SK-N-SH treated with all-trans-retinoic acid at 6 μM for 48 hours (cell line): ENCODE measurements at regions not wholly inside any gene's neighbourhood (a gene's known extent, or its start where the extent isn't known, plus 50 kb on each side); places are given as distances from the start of the nearest gene placed in this dataset.
A peak's percentile ranks its signal among the peaks of the same experiment; 100 is the strongest.

ENCODE experiments used
- ATAC-seq: fragments of 200-7000 bp; cut with Tn5 transposase; 3 replicates; pipeline ENCODE4 v1.9.1; 2020; ENCODE audit warnings: mild to moderate bottlenecking, moderate library complexity
- ARNTL ChIP-seq: fragments of 450-650 bp; formaldehyde crosslinking; IDR thresholded peaks from 2 replicates; pipeline ENCODE4 v1.5.0; 2020; ENCODE audit warnings: low read depth, mild to moderate bottlenecking, moderate library complexity, borderline replicate concordance
- CREB5 ChIP-seq: fragments of 250-450 bp; sonication (Bioruptor Pico); IDR thresholded peaks from 2 replicates; pipeline ENCODE4 v1.5.1; 2020; ENCODE audit warnings: low read depth, mild to moderate bottlenecking, moderate library complexity
- CSDC2 ChIP-seq: fragments of 250-450 bp; sonication (Bioruptor Pico); IDR thresholded peaks from 2 replicates; pipeline ENCODE4 v1.5.0; 2020; ENCODE audit warnings: mild to moderate bottlenecking, moderate library complexity
- ESRRG ChIP-seq: fragments of 250-450 bp; sonication (Bioruptor Pico); IDR thresholded peaks from 2 replicates; pipeline ENCODE4 v1.6.1; 2021; ENCODE audit warnings: mild to moderate bottlenecking
- GLIS3 ChIP-seq: fragments of 250-450 bp; sonication (Bioruptor Pico); IDR thresholded peaks from 2 replicates; pipeline ENCODE4 v1.5.0; 2020; ENCODE audit warnings: mild to moderate bottlenecking, moderate library complexity
- ISL1 ChIP-seq: fragments of 250-450 bp; sonication (Bioruptor Pico); IDR thresholded peaks from 2 replicates; pipeline ENCODE4 v2.1.2; 2022; ENCODE audit warnings: mild to moderate bottlenecking, moderate library complexity
- OSR1 ChIP-seq: fragments of 250-450 bp; sonication (Bioruptor Pico); IDR thresholded peaks from 2 replicates; pipeline ENCODE4 v1.8.0; 2022; ENCODE audit warnings: moderate library complexity, mild to moderate bottlenecking, inconsistent platforms
- PATZ1 ChIP-seq: fragments of 250-450 bp; sonication (Bioruptor Pico); IDR thresholded peaks from 2 replicates; pipeline ENCODE4 v1.8.0; 2020; ENCODE audit warnings: mild to moderate bottlenecking, moderate library complexity, borderline replicate concordance
- POU6F1 ChIP-seq: fragments of 250-450 bp; sonication (Bioruptor Pico); IDR thresholded peaks from 2 replicates; pipeline ENCODE4 v1.8.0; 2021; ENCODE audit warnings: low read depth, mild to moderate bottlenecking, moderate library complexity, borderline replicate concordance
- PPARA ChIP-seq: fragments of 250-450 bp; sonication (Bioruptor Pico); IDR thresholded peaks from 2 replicates; pipeline ENCODE4 v1.5.0; 2020; ENCODE audit warnings: mild to moderate bottlenecking, borderline replicate concordance
- RARB ChIP-seq: fragments of 250-450 bp; sonication (Bioruptor Pico); IDR thresholded peaks from 2 replicates; pipeline ENCODE4 v1.8.0; 2021; ENCODE audit warnings: mild to moderate bottlenecking, moderate library complexity
- TCF4 ChIP-seq: fragments of 250-450 bp; sonication (Bioruptor Pico); IDR thresholded peaks from 2 replicates; pipeline ENCODE4 v1.8.0; 2021; ENCODE audit warnings: mild to moderate bottlenecking, moderate library complexity, borderline replicate concordance
- TOX ChIP-seq: fragments of 250-450 bp; sonication (Bioruptor Pico); IDR thresholded peaks from 2 replicates; pipeline ENCODE4 v1.8.0; 2021; ENCODE audit warnings: mild to moderate bottlenecking, moderate library complexity, borderline replicate concordance
- TSHZ2 ChIP-seq: fragments of 250-450 bp; sonication (Bioruptor Pico); IDR thresholded peaks from 2 replicates; pipeline ENCODE4 v1.5.0; 2020; ENCODE audit warnings: mild to moderate bottlenecking, moderate library complexity
- ZC3H10 ChIP-seq: fragments of 250-450 bp; sonication (Bioruptor Pico); IDR thresholded peaks from 2 replicates; pipeline ENCODE4 v1.5.1; 2021; ENCODE audit warnings: mild to moderate bottlenecking, moderate library complexity
- ZFP3 ChIP-seq: fragments of 250-450 bp; sonication (Bioruptor Pico); IDR thresholded peaks from 2 replicates; pipeline ENCODE4 v1.5.0; 2020; ENCODE audit warnings: mild to moderate bottlenecking, moderate library complexity
- ZFP30 ChIP-seq: fragments of 450-650 bp; formaldehyde crosslinking; IDR thresholded peaks from 2 replicates; pipeline ENCODE4 v1.5.0; 2022; ENCODE audit warnings: mild to moderate bottlenecking, moderate library complexity
- ZNF565 ChIP-seq: fragments of 450-650 bp; formaldehyde crosslinking; conservative IDR thresholded peaks from 2 replicates; pipeline ENCODE4 v1.5.0; 2020; ENCODE audit warnings: low read depth, mild to moderate bottlenecking, moderate library complexity
- ZNF70 ChIP-seq: fragments of 450-650 bp; formaldehyde crosslinking; IDR thresholded peaks from 2 replicates; pipeline ENCODE4 v1.5.0; 2020; ENCODE audit warnings: mild to moderate bottlenecking, moderate library complexity
- ZNF8 ChIP-seq: fragments of 450-650 bp; formaldehyde crosslinking; IDR thresholded peaks from 2 replicates; pipeline ENCODE4 v1.5.0; 2020; ENCODE audit warnings: mild to moderate bottlenecking, moderate library complexity

GRCh38 chr2:207469451-207469850 lies 60.3 kb upstream of the CREB1 start:
- ATAC-seq, result no peak
- TF ChIP-seq PATZ1 (CRISPR knock-in tag), result no peak
- TF ChIP-seq TOX (CRISPR knock-in tag), result no peak
- TF ChIP-seq RARB (CRISPR knock-in tag), result no peak
- no peak for TF ChIP-seq ZFP30 (CRISPR knock-in tag)
- no peak for TF ChIP-seq CREB5 (CRISPR knock-in tag)
- no peak for TF ChIP-seq TCF4 (CRISPR knock-in tag)
- TF ChIP-seq, all 23 proteins: peak for 0

- no peak for ATAC-seq
- TF ChIP-seq ZNF8 (peak; percentile 31; the same call in 1 of the 2 replicates), PPARA (no peak), TCF4 (CRISPR knock-in tag) (peak; percentile 50; the same call in 1 of the 2 replicates), ZNF70 (CRISPR knock-in tag) (0 out of 2 replicates have a peak, but pooled peaks have one; percentile 29)
Observed at GRCh38 chr2:207469943-207470729, 59.6 kb upstream of the CREB1 start.

GRCh38 chr2:207471261-207471660 lies 58.5 kb upstream of the CREB1 start:
- no peak for TF ChIP-seq ARNTL (CRISPR knock-in tag)
- TF ChIP-seq ESRRG, result no peak
- no peak for TF ChIP-seq ZNF565
- TF ChIP-seq ZFP3 (CRISPR knock-in tag), result no peak
- TF ChIP-seq GLIS3 (CRISPR knock-in tag), result no peak
- no peak for TF ChIP-seq TOX (CRISPR knock-in tag)
- TF ChIP-seq ISL1 (CRISPR knock-in tag), result no peak
- no peak for TF ChIP-seq ZC3H10 (CRISPR knock-in tag)
- no peak for TF ChIP-seq PATZ1 (CRISPR knock-in tag)
- TF ChIP-seq POU6F1 (CRISPR knock-in tag), result no peak
- TF ChIP-seq TCF4 (CRISPR knock-in tag), result no peak
- ATAC-seq, result no peak

GRCh38 chr2:207472343-207473048 lies 57.3 kb upstream of the CREB1 start:
- no peak for ATAC-seq
- no peak for TF ChIP-seq CSDC2 (CRISPR knock-in tag)
- no peak for TF ChIP-seq TCF4 (CRISPR knock-in tag)
- no peak for TF ChIP-seq ZFP3 (CRISPR knock-in tag)
- no peak for TF ChIP-seq RARB (CRISPR knock-in tag)
- no peak for TF ChIP-seq GLIS3 (CRISPR knock-in tag)
- TF ChIP-seq OSR1 (CRISPR knock-in tag), result no peak
- TF ChIP-seq POU6F1 (CRISPR knock-in tag), result no peak
- TF ChIP-seq CREB5 (CRISPR knock-in tag), result no peak
- no peak for TF ChIP-seq PPARA
- TF ChIP-seq TSHZ2, result no peak
